HepG2 (cell line): ENCODE measurements at regions not wholly inside any gene's neighbourhood (a gene's known extent, or its start where the extent isn't known, plus 50 kb on each side); places are given as distances from the start of the nearest gene placed in this dataset.

Experiments used
- KDM2A ChIP-seq: sonication (generic); formaldehyde crosslinking; IDR thresholded peaks from 2 replicates; pipeline ENCODE4 v1.4.0; 2020; ENCODE audit warnings: low read depth, missing genetic modification reagents, borderline replicate concordance
- KLF15 ChIP-seq: sonication (generic); formaldehyde crosslinking; IDR thresholded peaks from 2 replicates; pipeline ENCODE4 v1.8.1; 2023; ENCODE audit warnings: borderline replicate concordance, mild to moderate bottlenecking, inconsistent platforms, missing genetic modification reagents, mixed read lengths
- PAX8 ChIP-seq: sonication (generic); formaldehyde crosslinking; IDR thresholded peaks from 2 replicates; pipeline ENCODE4 v1.8.0; 2022; ENCODE audit warnings: mild to moderate bottlenecking, missing genetic modification reagents, borderline replicate concordance
- RBM39 ChIP-seq: fragments of 200-400 bp; formaldehyde crosslinking; IDR thresholded peaks from one replicate; pipeline ENCODE4 v1.6.1; 2018; ENCODE audit warnings: antibody characterized with exemption, mild to moderate bottlenecking, low read depth, low read length; ENCODE audit not compliant: poor library complexity, severe bottlenecking
- SYNCRIP ChIP-seq: fragments of 200-400 bp; formaldehyde crosslinking; IDR thresholded peaks from 2 replicates; pipeline ENCODE4 v1.6.1; 2018; ENCODE audit warnings: mild to moderate bottlenecking, low read depth, low read length; ENCODE audit not compliant: insufficient read depth
- ZBTB3 ChIP-seq: sonication (generic); formaldehyde crosslinking; IDR thresholded peaks from 2 replicates; pipeline ENCODE4 v1.4.0; 2020; ENCODE audit warnings: low read depth, mild to moderate bottlenecking, moderate library complexity, missing genetic modification reagents, borderline replicate concordance
- ZNF253 ChIP-seq: sonication (generic); formaldehyde crosslinking; IDR thresholded peaks from 2 replicates; pipeline ENCODE4 v1.8.0; 2022; ENCODE audit warnings: mild to moderate bottlenecking, missing genetic modification reagents, borderline replicate concordance
- ZNF556 ChIP-seq: sonication (generic); formaldehyde crosslinking; IDR thresholded peaks from 2 replicates; pipeline ENCODE4 v1.4.0; 2020; ENCODE audit warnings: mild to moderate bottlenecking, missing genetic modification reagents, borderline replicate concordance
- ZNF652 ChIP-seq: IDR thresholded peaks from 2 replicates; pipeline ENCODE4 v1.6.1; 2016; ENCODE audit warnings: low read depth, borderline replicate concordance
- ZNF782 ChIP-seq: sonication (generic); formaldehyde crosslinking; IDR thresholded peaks from 2 replicates; pipeline ENCODE4 v1.4.0; 2020; ENCODE audit warnings: missing genetic modification reagents, mild to moderate bottlenecking, borderline replicate concordance
- ZSCAN31 ChIP-seq: sonication (generic); formaldehyde crosslinking; IDR thresholded peaks from 2 replicates; pipeline ENCODE4 v1.5.0; 2020; ENCODE audit warnings: low read depth, mild to moderate bottlenecking, missing genetic modification reagents
- TF ChIP-seq, protein P1 (sequence below): sonication (generic); formaldehyde crosslinking; IDR thresholded peaks from 2 replicates; pipeline ENCODE4 v1.4.0; 2020; ENCODE audit warnings: mild to moderate bottlenecking, missing genetic modification reagents, borderline replicate concordance
- TF ChIP-seq, protein P2 (sequence below): sonication (generic); formaldehyde crosslinking; IDR thresholded peaks from 2 replicates; pipeline ENCODE4 v1.8.0; 2022; ENCODE audit warnings: missing genetic modification reagents, mild to moderate bottlenecking, moderate library complexity, borderline replicate concordance
- TF ChIP-seq, protein P3 (sequence below): sonication (generic); formaldehyde crosslinking; IDR thresholded peaks from 2 replicates; pipeline ENCODE4 v1.5.0; 2020; ENCODE audit warnings: missing genetic modification reagents
- TF ChIP-seq, protein P4 (sequence below): conservative IDR thresholded peaks from 2 replicates; pipeline ENCODE4 v1.6.1; 2018; ENCODE audit warnings: missing genetic modification reagents
- TF ChIP-seq, protein P5 (sequence below): sonication (generic); formaldehyde crosslinking; IDR thresholded peaks from 2 replicates; pipeline ENCODE4 v1.5.0; 2020; ENCODE audit warnings: mild to moderate bottlenecking, low read depth, missing genetic modification reagents, borderline replicate concordance

DNA sequence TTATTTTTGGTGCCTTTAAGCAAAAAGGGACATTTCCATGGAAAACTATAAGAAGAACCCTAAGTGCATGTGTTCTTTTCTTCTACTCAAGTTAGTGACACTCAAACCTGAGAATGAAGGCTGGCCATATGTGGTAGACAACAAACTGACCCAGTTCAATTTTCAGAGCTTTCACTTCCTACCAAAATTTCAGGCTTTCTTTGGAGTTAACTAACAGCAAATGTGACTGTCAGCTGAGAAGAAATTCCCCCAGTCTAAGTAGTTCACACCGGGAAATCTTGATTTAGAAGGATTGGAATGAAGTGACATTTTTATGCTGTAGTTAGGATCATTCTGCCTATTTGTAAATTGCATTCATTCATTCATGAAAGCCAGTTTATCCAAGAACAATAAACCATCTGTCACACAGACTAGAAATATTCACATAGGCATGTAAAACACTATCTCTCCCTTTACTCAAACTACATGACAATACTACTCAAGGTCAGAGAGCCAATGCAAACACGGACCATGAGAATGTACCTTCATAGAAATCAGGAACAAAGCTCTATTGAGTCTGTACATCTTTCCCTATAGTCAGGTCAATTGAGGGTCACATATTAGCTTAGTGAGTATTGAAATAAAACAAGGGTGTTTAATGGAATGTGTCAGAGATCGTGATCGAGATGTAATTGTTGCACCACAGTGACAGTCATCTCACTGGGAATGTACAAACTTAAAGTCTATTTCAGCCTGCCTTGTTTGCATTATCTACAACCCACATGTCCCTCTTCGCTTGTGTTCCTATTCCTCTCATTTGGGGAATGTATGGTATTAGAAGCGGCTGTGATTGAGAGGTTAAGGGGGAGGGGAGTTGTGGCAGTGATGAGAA, 113.8 kb upstream of the TGFBR2 start (continued):
- no peak for TF ChIP-seq ZNF782 (CRISPR knock-in tag)
- no peak for TF ChIP-seq ZBTB3
- TF ChIP-seq ZNF556 (CRISPR knock-in tag): no peak
- TF ChIP-seq, protein P1, sequence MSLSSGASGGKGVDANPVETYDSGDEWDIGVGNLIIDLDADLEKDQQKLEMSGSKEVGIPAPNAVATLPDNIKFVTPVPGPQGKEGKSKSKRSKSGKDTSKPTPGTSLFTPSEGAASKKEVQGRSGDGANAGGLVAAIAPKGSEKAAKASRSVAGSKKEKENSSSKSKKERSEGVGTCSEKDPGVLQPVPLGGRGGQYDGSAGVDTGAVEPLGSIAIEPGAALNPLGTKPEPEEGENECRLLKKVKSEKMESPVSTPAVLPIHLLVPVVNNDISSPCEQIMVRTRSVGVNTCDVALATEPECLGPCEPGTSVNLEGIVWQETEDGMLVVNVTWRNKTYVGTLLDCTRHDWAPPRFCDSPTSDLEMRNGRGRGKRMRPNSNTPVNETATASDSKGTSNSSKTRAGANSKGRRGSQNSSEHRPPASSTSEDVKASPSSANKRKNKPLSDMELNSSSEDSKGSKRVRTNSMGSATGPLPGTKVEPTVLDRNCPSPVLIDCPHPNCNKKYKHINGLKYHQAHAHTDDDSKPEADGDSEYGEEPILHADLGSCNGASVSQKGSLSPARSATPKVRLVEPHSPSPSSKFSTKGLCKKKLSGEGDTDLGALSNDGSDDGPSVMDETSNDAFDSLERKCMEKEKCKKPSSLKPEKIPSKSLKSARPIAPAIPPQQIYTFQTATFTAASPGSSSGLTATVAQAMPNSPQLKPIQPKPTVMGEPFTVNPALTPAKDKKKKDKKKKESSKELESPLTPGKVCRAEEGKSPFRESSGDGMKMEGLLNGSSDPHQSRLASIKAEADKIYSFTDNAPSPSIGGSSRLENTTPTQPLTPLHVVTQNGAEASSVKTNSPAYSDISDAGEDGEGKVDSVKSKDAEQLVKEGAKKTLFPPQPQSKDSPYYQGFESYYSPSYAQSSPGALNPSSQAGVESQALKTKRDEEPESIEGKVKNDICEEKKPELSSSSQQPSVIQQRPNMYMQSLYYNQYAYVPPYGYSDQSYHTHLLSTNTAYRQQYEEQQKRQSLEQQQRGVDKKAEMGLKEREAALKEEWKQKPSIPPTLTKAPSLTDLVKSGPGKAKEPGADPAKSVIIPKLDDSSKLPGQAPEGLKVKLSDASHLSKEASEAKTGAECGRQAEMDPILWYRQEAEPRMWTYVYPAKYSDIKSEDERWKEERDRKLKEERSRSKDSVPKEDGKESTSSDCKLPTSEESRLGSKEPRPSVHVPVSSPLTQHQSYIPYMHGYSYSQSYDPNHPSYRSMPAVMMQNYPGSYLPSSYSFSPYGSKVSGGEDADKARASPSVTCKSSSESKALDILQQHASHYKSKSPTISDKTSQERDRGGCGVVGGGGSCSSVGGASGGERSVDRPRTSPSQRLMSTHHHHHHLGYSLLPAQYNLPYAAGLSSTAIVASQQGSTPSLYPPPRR (CRISPR knock-in tag): peak; percentile 75; the same call in 1 of the 2 replicates
- no peak for TF ChIP-seq ZNF253 (CRISPR knock-in tag)
- no peak for TF ChIP-seq PAX8 (CRISPR knock-in tag)
- no peak for TF ChIP-seq SYNCRIP
- TF ChIP-seq, protein P2, sequence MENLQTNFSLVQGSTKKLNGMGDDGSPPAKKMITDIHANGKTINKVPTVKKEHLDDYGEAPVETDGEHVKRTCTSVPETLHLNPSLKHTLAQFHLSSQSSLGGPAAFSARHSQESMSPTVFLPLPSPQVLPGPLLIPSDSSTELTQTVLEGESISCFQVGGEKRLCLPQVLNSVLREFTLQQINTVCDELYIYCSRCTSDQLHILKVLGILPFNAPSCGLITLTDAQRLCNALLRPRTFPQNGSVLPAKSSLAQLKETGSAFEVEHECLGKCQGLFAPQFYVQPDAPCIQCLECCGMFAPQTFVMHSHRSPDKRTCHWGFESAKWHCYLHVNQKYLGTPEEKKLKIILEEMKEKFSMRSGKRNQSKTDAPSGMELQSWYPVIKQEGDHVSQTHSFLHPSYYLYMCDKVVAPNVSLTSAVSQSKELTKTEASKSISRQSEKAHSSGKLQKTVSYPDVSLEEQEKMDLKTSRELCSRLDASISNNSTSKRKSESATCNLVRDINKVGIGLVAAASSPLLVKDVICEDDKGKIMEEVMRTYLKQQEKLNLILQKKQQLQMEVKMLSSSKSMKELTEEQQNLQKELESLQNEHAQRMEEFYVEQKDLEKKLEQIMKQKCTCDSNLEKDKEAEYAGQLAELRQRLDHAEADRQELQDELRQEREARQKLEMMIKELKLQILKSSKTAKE (CRISPR knock-in tag): peak; percentile 64; the same call in 1 of the 2 replicates
- TF ChIP-seq, protein P3, sequence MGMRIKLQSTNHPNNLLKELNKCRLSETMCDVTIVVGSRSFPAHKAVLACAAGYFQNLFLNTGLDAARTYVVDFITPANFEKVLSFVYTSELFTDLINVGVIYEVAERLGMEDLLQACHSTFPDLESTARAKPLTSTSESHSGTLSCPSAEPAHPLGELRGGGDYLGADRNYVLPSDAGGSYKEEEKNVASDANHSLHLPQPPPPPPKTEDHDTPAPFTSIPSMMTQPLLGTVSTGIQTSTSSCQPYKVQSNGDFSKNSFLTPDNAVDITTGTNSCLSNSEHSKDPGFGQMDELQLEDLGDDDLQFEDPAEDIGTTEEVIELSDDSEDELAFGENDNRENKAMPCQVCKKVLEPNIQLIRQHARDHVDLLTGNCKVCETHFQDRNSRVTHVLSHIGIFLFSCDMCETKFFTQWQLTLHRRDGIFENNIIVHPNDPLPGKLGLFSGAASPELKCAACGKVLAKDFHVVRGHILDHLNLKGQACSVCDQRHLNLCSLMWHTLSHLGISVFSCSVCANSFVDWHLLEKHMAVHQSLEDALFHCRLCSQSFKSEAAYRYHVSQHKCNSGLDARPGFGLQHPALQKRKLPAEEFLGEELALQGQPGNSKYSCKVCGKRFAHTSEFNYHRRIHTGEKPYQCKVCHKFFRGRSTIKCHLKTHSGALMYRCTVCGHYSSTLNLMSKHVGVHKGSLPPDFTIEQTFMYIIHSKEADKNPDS (CRISPR knock-in tag): peak; percentile 74; the same call in 1 of the 2 replicates
- no peak for TF ChIP-seq KDM2A (CRISPR knock-in tag)
- no peak for TF ChIP-seq ZNF652
- TF ChIP-seq KLF15 (CRISPR knock-in tag): no peak
- TF ChIP-seq RBM39: no peak
- TF ChIP-seq, protein P4, sequence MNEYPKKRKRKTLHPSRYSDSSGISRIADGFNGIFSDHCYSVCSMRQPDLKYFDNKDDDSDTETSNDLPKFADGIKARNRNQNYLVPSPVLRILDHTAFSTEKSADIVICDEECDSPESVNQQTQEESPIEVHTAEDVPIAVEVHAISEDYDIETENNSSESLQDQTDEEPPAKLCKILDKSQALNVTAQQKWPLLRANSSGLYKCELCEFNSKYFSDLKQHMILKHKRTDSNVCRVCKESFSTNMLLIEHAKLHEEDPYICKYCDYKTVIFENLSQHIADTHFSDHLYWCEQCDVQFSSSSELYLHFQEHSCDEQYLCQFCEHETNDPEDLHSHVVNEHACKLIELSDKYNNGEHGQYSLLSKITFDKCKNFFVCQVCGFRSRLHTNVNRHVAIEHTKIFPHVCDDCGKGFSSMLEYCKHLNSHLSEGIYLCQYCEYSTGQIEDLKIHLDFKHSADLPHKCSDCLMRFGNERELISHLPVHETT: no peak
- TF ChIP-seq ZSCAN31 (CRISPR knock-in tag): no peak
- TF ChIP-seq, protein P5, sequence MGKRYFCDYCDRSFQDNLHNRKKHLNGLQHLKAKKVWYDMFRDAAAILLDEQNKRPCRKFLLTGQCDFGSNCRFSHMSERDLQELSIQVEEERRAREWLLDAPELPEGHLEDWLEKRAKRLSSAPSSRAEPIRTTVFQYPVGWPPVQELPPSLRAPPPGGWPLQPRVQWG: no peak
